NCI-H2227 (cell line): ENCODE measurements at regions not wholly inside any gene's neighbourhood (a gene's known extent, or its start where the extent isn't known, plus 50 kb on each side); places are given as distances from the start of the nearest gene placed in this dataset.
"Not testable (repeated sequence)": the region's sequence is repeated elsewhere in the genome, so short reads cannot be mapped to it uniquely, and the experiment has no call there.

Source experiments
- DNase-seq: peaks from one replicate; lab custom pipeline; 2025; ENCODE audit not compliant: unreplicated experiment; lab: John Stamatoyannopoulos, UW

DNA sequence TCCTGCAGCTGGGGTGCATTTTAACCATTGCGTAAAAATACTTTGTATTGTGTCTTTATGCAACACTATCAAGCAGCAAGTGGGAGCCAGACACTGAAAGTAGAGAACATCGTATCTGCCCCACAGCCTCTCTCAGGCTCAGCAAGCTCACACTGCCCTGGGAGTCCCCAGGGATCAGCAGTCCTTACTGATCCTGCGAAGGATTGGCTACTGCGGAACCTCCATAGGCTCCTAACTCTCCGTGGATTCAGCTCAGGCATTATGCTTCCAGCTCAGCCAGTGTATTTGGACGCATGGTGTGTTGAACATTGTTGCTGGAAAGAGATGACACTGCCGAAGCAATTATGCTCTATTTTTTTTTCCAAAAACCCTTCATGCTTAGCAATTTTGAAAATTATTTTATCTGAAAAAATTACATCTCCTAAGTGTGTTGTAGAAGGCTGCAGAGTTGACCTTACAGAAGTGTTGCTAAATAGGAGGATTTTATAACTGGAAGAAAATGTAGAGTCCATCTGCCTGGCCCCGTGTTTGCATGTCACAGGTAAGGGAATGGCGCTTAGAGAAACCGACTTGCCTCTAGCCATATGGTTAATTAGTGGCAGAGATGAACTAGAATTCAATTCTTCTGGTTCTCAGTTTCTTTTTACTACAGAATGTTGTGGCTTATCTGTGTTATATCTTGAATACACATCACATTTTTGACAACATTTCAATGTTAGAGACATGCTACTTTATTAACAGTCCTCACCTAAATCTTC, 276.4 kb upstream of the COBL start:
- no peak for DNase-seq

DNA sequence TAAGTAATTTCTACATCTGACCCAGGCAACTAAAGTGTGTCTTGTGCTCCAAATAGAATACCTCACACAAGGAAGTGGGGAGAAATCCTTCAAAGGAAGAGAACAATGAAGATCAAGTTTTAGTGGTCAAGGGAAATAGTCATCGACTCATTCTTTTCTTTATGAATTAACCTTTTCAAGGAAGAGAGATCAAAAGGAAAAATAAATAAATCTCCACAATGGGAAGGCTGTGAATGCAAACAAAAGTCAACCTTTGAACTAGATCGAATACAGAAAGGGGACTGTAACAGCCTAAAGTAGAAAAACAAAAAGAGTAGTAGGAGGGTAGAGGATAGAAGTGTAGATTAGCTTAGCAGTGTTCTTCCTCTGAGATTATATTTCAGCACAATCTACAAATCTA, 274.6 kb upstream of the COBL start:
- no peak for DNase-seq

DNA sequence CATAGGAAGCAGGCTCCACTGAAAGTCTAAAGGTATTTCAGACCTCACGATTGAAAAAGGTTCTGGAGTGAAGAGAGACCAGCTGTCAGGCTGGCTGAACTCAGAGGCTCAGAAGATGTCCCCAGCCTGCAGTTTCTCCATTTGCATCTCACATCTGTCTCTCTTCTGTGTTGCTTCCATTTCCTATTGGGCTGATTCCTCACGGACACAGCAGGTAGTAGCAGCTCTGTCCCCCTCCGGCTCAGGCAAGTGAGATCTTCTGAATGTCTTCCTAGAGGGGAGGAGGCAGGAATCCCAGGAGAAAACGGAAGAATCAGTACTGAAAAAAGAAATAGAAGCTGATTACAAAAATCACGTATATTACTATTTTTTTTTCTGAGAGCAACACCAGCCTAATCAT, 274.1 kb upstream of the COBL start:
- DNase-seq, result peak; percentile 10

DNA sequence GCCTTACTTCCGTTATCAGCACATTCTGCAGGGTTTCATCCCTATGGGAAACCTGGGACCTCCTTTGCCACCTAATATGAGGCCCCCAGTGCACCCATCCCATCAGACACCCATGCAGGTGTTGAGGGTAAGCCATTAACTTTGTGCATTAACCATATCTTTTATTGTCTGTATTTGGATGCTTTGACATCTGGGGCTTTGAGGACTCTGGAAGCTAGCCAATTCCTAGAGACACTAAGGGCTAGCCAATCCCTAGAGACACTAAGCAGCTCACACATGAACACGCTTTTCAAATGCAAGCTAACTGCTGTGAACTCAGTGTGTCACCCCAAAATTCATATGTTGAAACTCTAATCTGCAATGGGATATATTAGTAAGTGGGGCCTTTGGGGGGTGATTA, 272.5 kb upstream of the COBL start:
- DNase-seq, result no peak

- no peak for DNase-seq
Measured at GRCh38 chr7:51587604-51588003, 271.0 kb upstream of the COBL start.

- no peak for DNase-seq
Measured at GRCh38 chr7:51577390-51577789, 260.8 kb upstream of the COBL start.

DNA sequence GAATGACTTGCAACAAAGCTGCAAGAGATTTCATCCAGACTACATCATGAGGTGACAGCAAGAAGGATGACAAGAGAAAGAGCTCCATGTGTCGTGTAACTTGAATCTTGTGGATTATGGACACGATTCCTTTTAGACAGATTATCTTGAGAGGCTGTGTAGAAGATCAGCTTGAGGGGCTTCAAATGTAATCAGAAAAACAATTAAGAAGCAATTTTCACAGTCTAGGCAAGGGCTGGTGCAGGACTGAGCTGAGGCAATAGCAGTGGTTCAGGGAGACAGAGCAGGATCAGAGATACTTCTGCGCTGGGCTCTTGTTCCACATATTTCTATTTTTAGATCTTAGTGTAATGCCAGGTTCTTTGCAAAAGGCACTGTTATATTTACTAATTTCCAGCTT, 253.0 kb upstream of the COBL start:
- no peak for DNase-seq

DNA sequence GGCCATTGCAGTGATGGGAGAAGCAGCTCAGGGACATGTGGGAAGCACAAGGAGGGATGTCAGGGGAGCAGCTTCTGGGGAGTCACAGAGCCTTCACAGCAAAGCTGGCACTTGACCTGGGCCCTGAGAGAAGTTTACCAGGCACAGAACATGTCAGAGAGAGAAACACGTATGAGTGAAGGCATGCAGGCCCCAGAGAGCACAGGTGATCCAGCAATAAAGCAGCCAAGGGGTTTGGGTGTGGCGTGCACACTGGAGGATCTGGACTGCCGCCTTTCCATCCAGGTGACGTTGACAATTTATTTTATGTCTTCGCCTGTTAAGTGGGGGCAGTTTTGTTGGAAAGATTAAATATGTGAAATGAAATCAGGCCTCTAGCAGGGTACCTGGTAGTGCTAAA, 252.6 kb upstream of the COBL start:
- no peak for DNase-seq

DNA sequence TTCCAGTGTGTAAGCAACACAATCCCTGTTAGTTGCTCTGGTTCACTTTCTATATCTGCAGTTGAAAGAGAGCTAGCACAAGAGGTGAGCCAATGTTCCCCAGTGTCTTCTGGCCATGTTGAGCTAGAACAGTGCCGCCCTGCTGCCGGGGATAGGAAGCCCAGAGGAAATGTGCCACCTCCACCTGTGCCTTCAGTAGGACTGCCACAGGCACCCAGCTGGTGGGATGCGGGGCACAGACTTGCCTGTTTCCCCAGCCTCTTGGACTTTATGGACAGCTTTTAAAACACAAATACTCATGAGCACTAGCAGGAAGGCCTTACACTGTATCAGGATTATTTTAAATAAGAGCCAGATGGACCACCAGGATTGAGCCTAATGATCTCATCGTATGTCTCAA, 234.5 kb upstream of the COBL start:
- no peak for DNase-seq

DNA sequence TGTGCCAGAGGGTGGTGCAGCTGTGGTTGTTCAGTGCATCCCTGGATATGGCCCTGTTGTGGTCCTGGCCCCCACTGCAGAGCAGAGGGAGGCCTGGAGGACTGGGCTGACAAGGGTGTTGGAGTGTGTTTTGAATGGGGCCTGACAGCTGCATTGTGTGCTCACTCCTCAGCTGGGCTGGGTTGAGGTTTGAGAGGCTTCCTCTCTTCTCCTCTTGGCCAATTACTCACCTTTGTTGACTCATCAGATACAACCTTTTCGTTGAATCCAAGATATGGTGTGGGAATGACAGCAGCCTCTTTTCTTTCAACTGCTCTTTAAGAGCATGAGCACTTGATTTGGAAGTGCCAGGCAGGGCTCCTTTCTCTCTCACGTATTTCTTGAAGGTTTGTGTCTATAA, 228.5 kb upstream of the COBL start:
- DNase-seq, result no peak

DNA sequence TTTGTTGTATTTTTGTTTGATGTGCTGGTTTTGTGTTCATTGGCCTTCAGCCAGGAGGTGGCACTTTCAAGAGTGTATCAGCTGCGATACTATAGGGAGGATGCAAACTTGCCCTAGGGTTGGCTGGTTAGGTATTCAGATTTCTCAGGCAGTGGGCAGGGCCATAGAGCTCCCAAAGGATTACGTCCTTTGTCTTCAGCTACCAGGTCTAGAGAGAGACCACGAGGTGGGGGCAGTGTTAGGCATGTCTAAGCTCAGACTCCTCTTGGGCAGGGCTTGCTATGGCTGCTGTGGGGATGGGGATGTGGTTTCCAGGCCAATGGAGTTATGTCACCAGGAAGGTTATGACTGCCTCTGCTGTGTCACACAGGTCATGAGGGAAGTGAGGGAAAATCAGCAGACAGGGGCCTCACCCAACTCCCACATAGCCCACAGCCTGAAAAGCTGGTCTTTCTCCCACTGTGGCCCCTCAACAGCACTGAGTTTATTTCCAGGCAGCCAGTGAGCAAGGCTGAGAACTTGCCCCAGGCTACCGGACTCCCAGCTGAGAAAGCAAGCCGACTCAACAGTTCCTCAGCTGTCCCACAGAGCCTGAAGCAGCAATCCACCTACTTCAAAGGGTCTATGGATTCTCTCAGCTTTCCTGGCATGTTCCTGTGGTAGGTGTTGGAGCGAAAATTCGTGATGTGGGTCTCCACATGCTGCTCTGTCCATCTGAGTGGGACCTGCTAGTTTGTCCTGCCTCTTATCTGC, 227.4 kb upstream of the COBL start:
- no peak for DNase-seq

DNA sequence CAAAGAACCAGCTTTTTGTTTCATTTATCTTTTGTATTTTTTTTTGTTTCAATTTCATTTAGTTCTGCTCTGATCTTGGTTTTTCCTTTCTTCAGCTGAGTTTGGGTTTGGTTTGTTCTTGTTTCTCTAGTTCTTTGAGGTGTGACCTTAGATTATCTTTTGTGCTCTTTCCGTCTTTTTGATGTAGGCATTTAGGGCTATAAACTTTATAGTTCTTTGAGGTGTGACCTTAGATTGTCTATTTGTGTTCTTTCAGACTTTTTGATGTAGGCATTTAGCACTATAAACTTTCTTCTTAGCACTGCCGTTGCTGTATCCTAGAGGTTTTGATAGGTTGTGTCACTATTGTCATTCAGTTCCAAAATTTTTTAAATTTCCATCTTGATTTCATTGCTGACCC, 224.3 kb upstream of the COBL start:
- not testable (repeated sequence) for DNase-seq

DNA sequence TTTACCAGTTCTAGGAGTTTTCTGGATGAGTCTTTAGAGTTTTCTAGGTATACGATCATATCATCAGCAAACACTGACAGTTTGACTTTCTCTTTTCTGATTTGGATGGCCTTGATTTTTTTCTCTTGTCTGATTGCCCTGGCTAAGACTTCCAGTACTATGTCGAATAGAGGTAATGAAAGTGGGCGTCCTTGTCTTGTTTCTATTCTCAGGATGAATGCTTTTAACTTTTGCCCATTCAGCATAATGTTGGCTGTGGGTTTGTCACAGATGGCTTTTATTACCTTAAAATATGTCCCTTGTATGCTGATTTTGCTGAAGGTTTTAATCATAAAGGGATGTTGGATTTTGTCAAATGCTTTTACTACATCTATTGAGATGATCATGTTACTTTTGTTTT, 223.2 kb upstream of the COBL start:
- no peak for DNase-seq

- no peak for DNase-seq
Measured at GRCh38 chr7:51528172-51528571, 211.6 kb upstream of the COBL start.

- no peak for DNase-seq
Measured at GRCh38 chr7:51521694-51522312, 205.2 kb upstream of the COBL start.

DNA sequence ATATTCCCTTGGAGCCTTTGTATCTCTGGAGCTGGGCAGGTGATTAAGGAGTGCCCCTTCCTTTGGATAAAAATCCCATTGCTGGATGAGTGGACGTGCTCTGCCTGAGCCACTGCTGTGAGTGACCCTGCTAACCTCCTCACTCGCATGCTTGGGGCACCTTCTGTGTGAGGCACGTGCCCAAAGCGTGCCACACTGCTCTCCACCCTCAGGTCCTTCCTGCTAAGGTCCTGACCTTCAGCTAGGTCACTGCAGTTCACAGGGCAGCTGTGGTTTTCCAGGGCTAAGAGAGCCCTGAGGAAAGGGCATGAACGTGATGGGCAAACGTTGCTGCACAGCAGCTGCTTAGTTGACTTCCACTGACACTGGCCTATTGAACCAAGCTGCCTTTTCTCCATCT, 204.4 kb upstream of the COBL start:
- no peak for DNase-seq

- DNase-seq, result no peak
Measured at GRCh38 chr7:51518646-51519045, 202.0 kb upstream of the COBL start.

GRCh38 chr7:51517187-51517586, 200.6 kb upstream of the COBL start:
- no peak for DNase-seq

- no peak for DNase-seq
Measured at GRCh38 chr7:51501620-51502019, 185.0 kb upstream of the COBL start.

DNA sequence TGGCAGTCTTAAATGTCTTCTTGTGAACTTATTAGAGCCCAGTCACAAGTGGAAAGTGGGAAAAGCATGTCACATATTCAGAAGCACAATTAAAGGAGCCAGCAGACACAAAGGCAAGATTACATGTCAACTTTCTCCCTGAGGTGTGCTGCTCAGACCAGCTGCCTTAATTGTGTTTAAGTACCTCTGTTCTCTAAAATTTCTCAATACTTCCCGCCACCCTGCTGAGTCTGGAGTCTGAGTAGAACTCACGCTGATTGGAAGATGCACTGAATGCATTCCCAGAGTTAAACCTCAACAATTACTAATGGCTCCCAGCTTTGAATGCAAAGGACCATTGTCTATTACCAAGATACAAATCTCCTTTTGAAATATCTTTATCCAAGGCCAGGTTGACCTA, 166.4 kb upstream of the COBL start:
- DNase-seq, result peak; percentile 67

GRCh38 chr7:51481421-51481820, 164.8 kb upstream of the COBL start:
- DNase-seq, result no peak

GRCh38 chr7:51477819-51478218, 161.2 kb upstream of the COBL start:
- DNase-seq, result no peak
